Dedifferentiated amniotic fluid mesenchymal stem cell (primary cell): ENCODE measurements at regions not wholly inside any gene's neighbourhood (a gene's known extent, or its start where the extent isn't known, plus 50 kb on each side); places are given as distances from the start of the nearest gene placed in this dataset.
"Not testable (repeated sequence)": the region's sequence is repeated elsewhere in the genome, so short reads cannot be mapped to it uniquely, and the experiment has no call there.

Experiments used
- DNase-seq: peaks from one replicate; pipeline ENCODE4 v3.0.0-alpha.2; 2016; ENCODE audit errors: extremely low spot score

GRCh38 chr2:199131876-199132275 is 325.9 kb downstream of the SATB2 start:
- no peak for DNase-seq

GRCh38 chr2:199131136-199131655 is 326.5 kb downstream of the SATB2 start:
- no peak for DNase-seq

- DNase-seq = no peak
These were observed 327.2 kb downstream of the SATB2 start for GRCh38 chr2:199130501-199130900.

- no peak for DNase-seq
These were observed 329.1 kb downstream of the SATB2 start for GRCh38 chr2:199128476-199129229.

- DNase-seq = no peak
These were observed 337.9 kb downstream of the SATB2 start for GRCh38 chr2:199119796-199120195.

GRCh38 chr2:199118673-199119112 is 339.0 kb downstream of the SATB2 start:
- DNase-seq = no peak

- no peak for DNase-seq
These were observed 342.6 kb downstream of the SATB2 start for GRCh38 chr2:199115169-199115568.

GRCh38 chr2:199113111-199113510 is 344.6 kb downstream of the SATB2 start:
- DNase-seq = no peak

- DNase-seq = no peak
These were observed 346.3 kb downstream of the SATB2 start for GRCh38 chr2:199111458-199111857.

GRCh38 chr2:199108056-199108455 is 349.7 kb downstream of the SATB2 start:
- DNase-seq = no peak

- no peak for DNase-seq
These were observed 351.9 kb downstream of the SATB2 start for GRCh38 chr2:199105826-199106225.

GRCh38 chr2:199101487-199101886 is 356.3 kb downstream of the SATB2 start:
- no peak for DNase-seq

GRCh38 chr2:199100326-199101110 is 357.2 kb downstream of the SATB2 start:
- peak; percentile 49 for DNase-seq

GRCh38 chr2:199092419-199092818 is 365.3 kb downstream of the SATB2 start:
- DNase-seq = no peak

GRCh38 chr2:199085261-199085660 is 372.5 kb downstream of the SATB2 start:
- DNase-seq = no peak

GRCh38 chr2:199070322-199070949 is 387.3 kb downstream of the SATB2 start:
- DNase-seq = no peak

GRCh38 chr2:199064201-199064600 is 393.5 kb downstream of the SATB2 start:
- no peak for DNase-seq

- no peak for DNase-seq
These were observed 399.8 kb downstream of the SATB2 start for GRCh38 chr2:199057936-199058335.

GRCh38 chr2:199055336-199055735 is 402.4 kb downstream of the SATB2 start:
- no peak for DNase-seq

- no peak for DNase-seq
These were observed 414.9 kb downstream of the SATB2 start for GRCh38 chr2:199042660-199043379.

GRCh38 chr2:199040522-199040921 is 417.2 kb downstream of the SATB2 start:
- DNase-seq = no peak

- not testable (repeated sequence) for DNase-seq
These were observed 424.0 kb downstream of the SATB2 start for GRCh38 chr2:199033761-199034160.
